Muscle layer of duodenum (tissue), 2 donors: ENCODE measurements at regions not wholly inside any gene's neighbourhood (a gene's known extent, or its start where the extent isn't known, plus 50 kb on each side); places are given as distances from the start of the nearest gene placed in this dataset.
"Not testable (repeated sequence)": the region's sequence is repeated elsewhere in the genome, so short reads cannot be mapped to it uniquely, and the experiment has no call there.

Source experiments
- H3K27ac ChIP-seq: one replicate; pipeline ENCODE4 v1.7.0; 2013; ENCODE audit warnings: mild to moderate bottlenecking, low read length
- H3K27me3 ChIP-seq: one replicate; pipeline ENCODE4 v1.7.0; 2013; ENCODE audit warnings: low read depth, mild to moderate bottlenecking, control low read depth, low read length
- H3K36me3 ChIP-seq, 2 donors: one replicate each; pipeline ENCODE4 v1.7.0; 2013; ENCODE audit warnings: low read length in 2 of 2, control low read depth in 1 of 2, mild to moderate bottlenecking in 1 of 2; ENCODE audit not compliant: insufficient read depth in 2 of 2, control insufficient read depth in 1 of 2
- H3K4me1 ChIP-seq, 2 donors: one replicate each; pipeline ENCODE4 v1.7.0; 2013; ENCODE audit warnings: low read length in 2 of 2, mild to moderate bottlenecking in 2 of 2, control low read depth in 1 of 2, moderate library complexity in 1 of 2; ENCODE audit not compliant: insufficient read depth in 2 of 2, control insufficient read depth in 1 of 2
- H3K4me3 ChIP-seq, 2 donors: one replicate each; pipeline ENCODE4 v1.7.0; 2013; ENCODE audit warnings: low read length in 2 of 2, low read depth in 1 of 2, mild to moderate bottlenecking in 1 of 2
- H3K9me3 ChIP-seq, 2 donors: one replicate each; pipeline ENCODE4 v1.7.0; 2013; ENCODE audit warnings: low read length in 2 of 2, control low read depth in 1 of 2, mild to moderate bottlenecking in 1 of 2; ENCODE audit not compliant: control insufficient read depth in 1 of 2
- donor health status: healthy.

GRCh38 chr3:20852712-20853111 lies 666.7 kb upstream of the SGO1 start:
- no peaks in the 10 kb centered on the region for H3K27me3 ChIP-seq
- no peak overlapping the region for H3K4me3 ChIP-seq
- no peaks in the 10 kb centered on the region for H3K9me3 ChIP-seq
- no peaks in the 10 kb centered on the region for H3K36me3 ChIP-seq
- no peak overlapping the region for H3K27ac ChIP-seq
- H3K4me1 ChIP-seq = no peaks in the 10 kb centered on the region

DNA sequence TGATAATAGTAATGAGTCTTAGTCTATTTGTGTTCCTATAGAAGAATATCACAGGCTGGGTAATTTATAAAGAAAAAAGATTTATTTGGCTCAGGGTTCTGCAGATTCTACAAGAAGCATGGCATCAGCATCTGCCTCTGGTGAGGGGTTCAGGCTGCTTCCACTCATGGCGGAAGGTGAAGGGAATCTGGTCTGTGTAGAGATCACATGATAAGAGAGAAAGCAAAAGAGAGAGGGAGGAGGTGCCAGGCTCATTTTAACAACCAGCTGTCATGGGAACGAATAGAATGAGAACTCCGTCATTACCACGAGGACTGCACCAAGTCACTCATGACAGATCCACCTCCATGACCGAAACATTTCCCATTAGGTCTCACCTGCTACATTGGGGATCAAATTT lies 664.0 kb upstream of the SGO1 start:
- no peak overlapping the region for H3K27ac ChIP-seq
- no peaks in the 10 kb centered on the region for H3K4me1 ChIP-seq

DNA sequence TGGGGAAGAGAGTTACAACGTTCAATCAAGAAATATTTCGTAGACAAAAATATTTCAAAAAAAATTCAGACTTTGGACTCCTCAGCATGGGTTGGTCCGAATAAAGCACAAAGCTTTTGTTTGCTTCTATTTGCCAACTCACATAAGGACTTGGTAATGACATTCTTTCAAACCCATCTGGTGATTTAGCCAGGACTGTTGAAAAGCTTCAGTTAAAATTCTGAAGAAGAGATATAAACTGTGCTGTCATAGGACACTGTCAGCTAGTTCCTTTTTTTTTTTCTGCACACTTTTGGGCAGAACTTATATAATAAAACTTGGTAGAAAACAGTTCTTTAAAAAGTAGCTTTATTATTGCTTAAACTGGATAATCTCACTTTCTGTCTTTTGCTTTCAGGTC lies 660.8 kb upstream of the SGO1 start:
- H3K27ac ChIP-seq = no peak overlapping the region
- H3K36me3 ChIP-seq = no peaks in the 10 kb centered on the region
- no peak overlapping the region for H3K4me3 ChIP-seq
- no peaks in the 10 kb centered on the region for H3K9me3 ChIP-seq
- no peaks in the 10 kb centered on the region for H3K4me1 ChIP-seq
- H3K27me3 ChIP-seq = no peaks in the 10 kb centered on the region

More for the DNA sequence above, 664.0 kb upstream of the SGO1 start:
- Histone ChIP-seq H3K4me3 (no peak overlapping the region), H3K36me3 (no peaks in the 10 kb centered on the region), H3K27me3 (no peaks in the 10 kb centered on the region), H3K9me3 (no peaks in the 10 kb centered on the region)

- no peaks in the 10 kb centered on the region for H3K4me1 ChIP-seq
- H3K27ac ChIP-seq = no peak overlapping the region
- no peaks in the 10 kb centered on the region for H3K36me3 ChIP-seq
- no peaks in the 10 kb centered on the region for H3K9me3 ChIP-seq
- no peaks in the 10 kb centered on the region for H3K27me3 ChIP-seq
- no peak overlapping the region for H3K4me3 ChIP-seq
Observed at GRCh38 chr3:20846066-20846465, 660.1 kb upstream of the SGO1 start.

GRCh38 chr3:20844851-20845250 lies 658.8 kb upstream of the SGO1 start:
- Histone ChIP-seq H3K4me3 (no peak overlapping the region), H3K36me3 (no peaks in the 10 kb centered on the region), H3K27ac (no peak overlapping the region), H3K27me3 (no peaks in the 10 kb centered on the region), H3K4me1 (no peaks in the 10 kb centered on the region), H3K9me3 (no peaks in the 10 kb centered on the region)

GRCh38 chr3:20842594-20843436 lies 656.8 kb upstream of the SGO1 start:
- H3K4me3 ChIP-seq = no peak overlapping the region
- H3K9me3 ChIP-seq = no peaks in the 10 kb centered on the region
- H3K4me1 ChIP-seq = no peaks in the 10 kb centered on the region
- no peaks in the 10 kb centered on the region for H3K36me3 ChIP-seq
- no peaks in the 10 kb centered on the region for H3K27me3 ChIP-seq
- no peak overlapping the region for H3K27ac ChIP-seq

DNA sequence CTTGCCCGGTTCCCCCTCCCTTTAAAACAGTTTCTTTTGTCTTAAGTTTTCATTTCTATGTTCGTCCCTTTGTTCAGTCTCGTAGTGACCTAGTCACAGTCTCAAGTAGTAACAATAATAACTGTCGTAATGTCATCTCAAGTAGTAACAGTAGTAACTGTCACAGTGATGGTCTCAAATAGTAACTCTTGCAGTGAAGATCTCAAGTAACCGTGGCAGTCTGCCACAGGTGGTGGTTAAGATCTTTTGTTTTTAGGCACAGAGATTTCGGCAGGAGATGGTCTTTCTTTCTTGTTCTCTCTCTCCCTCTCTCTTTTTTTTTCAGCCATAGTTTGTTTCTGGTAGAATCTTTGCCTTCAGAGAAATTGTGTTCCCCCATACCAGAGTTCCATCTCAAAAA lies 656.0 kb upstream of the SGO1 start:
- Histone ChIP-seq H3K4me1 (no peaks in the 10 kb centered on the region), H3K36me3 (no peaks in the 10 kb centered on the region), H3K27ac (no peak overlapping the region), H3K9me3 (no peaks in the 10 kb centered on the region), H3K27me3 (no peaks in the 10 kb centered on the region), H3K4me3 (no peak overlapping the region)

DNA sequence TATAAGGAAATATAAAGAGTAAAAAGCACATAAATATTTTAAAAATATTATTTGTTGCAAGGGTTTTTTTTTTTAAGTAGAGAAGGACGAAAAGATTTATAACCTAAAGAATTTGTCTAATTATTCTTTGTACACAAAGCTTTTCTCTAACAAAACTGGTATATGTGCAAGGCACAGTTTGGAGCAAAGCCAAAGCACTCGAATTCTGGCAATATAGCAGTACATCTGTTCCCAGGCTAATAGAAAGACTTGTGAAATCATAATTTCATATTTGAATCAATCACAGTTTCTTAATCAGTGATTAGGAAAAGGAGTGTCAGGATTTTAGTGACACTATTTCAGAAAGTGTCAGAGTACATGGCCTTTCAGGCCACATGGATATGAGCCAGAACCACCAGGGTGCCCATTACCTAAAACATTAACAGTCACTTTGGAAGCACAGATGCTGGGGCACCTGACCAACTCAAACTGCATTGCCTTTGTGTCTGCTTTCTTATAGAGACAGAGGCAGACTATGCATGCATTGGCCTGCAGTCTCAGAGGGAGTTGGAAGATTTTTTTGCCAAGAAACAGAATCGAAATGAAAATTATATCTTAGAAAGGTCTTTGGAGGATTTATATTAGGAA lies 651.8 kb upstream of the SGO1 start:
- Histone ChIP-seq H3K36me3 (no peaks in the 10 kb centered on the region), H3K4me3 (no peak overlapping the region), H3K27ac (no peak overlapping the region), H3K27me3 (no peaks in the 10 kb centered on the region), H3K9me3 (peaks cover 0 to 4% of the 10 kb centered on the region in 2 donors), H3K4me1 (no peaks in the 10 kb centered on the region)

- peaks cover 0 to 4% of the 10 kb centered on the region in 2 donors for H3K9me3 ChIP-seq
- H3K4me3 ChIP-seq = no peak overlapping the region
- H3K27ac ChIP-seq = no peak overlapping the region
- H3K27me3 ChIP-seq = no peaks in the 10 kb centered on the region
- H3K36me3 ChIP-seq = no peaks in the 10 kb centered on the region
- H3K4me1 ChIP-seq = no peaks in the 10 kb centered on the region
Observed at GRCh38 chr3:20836801-20837200, 650.8 kb upstream of the SGO1 start.

DNA sequence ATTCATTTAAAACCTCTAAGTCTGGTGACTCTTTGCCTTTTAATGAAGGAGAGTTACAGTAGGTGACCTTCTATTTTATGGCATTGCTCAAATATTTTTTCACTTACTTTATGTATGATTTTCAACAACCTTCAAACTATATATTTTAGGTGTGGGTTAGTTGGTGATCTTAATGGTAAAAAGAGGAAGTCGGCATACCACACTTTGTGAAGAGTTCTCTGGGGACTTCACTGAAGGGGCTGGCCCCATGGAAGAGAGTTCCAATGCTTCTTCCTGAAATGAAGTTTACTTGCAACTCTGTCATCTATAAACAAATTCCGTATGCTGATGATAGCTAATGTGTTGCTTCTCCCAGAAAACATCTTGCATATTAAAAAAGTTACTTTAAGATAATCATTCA lies 647.0 kb upstream of the SGO1 start:
- Histone ChIP-seq H3K4me3 (no peak overlapping the region), H3K36me3 (no peaks in the 10 kb centered on the region), H3K4me1 (no peaks in the 10 kb centered on the region), H3K9me3 (peaks cover 0 to 4% of the 10 kb centered on the region in 2 donors), H3K27ac (no peak overlapping the region), H3K27me3 (no peaks in the 10 kb centered on the region)

DNA sequence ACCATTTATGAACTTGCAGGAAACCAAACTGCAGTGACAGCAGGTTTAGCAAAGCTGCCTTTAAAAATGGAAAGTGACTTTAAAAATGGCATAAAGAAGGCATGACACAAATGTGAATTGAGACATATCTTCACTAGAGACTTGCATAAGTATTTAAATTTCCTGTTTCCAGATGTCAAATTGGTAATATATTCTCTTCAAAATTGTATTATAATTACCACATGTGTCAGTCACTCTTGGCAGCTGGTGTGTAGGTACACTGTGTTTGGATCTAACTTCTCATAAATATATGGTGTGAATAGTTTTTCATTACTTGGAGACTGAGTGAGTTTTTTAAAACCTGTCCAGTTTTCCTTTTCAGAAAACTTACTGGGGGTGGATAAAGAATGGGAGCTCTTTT lies 636.2 kb upstream of the SGO1 start:
- peaks cover 0 to 4% of the 10 kb centered on the region in 2 donors for H3K9me3 ChIP-seq
- H3K4me1 ChIP-seq = no peaks in the 10 kb centered on the region

GRCh38 chr3:20820872-20821271 lies 634.9 kb upstream of the SGO1 start:
- not testable (repeated sequence) for H3K4me3 ChIP-seq, H3K27me3 ChIP-seq, H3K4me1 ChIP-seq, H3K9me3 ChIP-seq, H3K36me3 ChIP-seq, H3K27ac ChIP-seq

More for the DNA sequence above, 636.2 kb upstream of the SGO1 start:
- Histone ChIP-seq H3K27ac (no peak overlapping the region), H3K36me3 (no peaks in the 10 kb centered on the region), H3K4me3 (no peak overlapping the region), H3K27me3 (no peaks in the 10 kb centered on the region)
